ENCODE measurements at regions not wholly inside any gene's neighbourhood (a gene's known extent, or its start where the extent isn't known, plus 50 kb on each side); places are given as distances from the start of the nearest gene placed in this dataset.
"Not testable (repeated sequence)": the region's sequence is repeated elsewhere in the genome, so short reads cannot be mapped to it uniquely, and the experiment has no call there.

DNA sequence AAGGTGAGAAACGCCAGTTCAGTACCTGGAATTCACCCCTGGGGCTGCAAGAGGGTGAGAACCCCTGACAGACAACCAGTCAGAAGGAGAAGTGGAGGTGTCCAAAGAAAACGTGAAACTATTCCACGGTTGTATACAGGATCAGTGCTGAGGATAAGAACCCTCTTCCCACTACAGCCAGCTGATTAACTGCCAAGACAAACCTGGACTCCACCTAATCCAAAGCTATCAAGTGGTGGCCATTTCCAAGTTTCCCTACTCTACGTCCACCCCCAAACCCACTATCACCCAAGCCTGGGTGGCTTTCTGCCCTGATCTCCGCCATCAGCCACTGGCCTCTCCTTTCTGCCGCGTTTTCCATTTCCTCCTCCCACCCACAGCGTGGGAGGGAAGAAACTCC, 312.3 kb upstream of the ID2 start:
- no peak for DNase-seq (ENCODE audit: low read depth in 2 of 2, low spot score in 1 of 2)

DNA sequence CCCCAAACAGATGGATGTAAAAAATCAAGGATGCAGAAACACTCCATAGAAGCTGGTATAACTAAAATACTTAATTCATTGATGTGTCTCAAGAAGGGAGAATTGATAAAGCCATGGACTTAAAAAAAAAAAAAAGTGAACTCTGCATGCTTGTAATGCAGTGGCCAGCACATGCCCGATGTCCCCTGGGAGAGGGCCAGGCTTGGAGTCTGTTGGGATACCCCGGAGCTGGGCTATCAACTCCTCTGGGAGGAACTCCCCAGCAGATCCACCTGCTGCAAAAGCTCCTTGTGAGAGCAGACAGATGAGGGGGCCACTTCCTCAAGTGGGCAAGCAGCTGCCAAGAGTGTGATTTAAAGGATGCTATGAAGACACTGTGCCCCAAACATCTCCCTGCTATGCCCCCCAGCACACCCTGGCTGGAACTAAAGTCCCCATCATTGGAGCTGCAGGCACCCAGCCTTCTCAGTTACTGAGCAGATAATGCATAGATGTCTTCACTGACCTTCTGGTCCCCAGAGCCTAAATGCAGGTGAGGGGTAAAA, 311.5 kb upstream of the ID2 start:
- no peak for DNase-seq (ENCODE audit: low read depth in 2 of 2, low spot score in 1 of 2)

DNA sequence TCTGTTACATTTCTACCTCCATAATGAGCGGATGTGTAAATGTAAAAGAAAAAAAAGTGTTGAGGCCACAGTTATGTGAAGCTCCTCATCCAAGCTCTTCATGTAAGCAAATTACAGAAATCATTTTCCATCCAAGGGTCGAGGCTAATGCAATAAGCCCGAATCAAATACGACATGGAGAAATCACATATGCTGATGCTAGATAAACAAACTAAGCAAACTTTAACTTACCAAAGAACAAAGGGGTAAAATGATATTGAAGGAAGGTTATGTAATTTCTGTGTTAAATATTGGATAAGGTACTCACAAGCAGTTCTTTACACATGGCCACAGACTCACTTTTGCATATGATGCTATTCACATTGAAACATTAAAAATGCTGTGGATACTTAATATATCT, 310.2 kb upstream of the ID2 start:
- no peak for DNase-seq (ENCODE audit: low read depth in 2 of 2, low spot score in 1 of 2)

DNA sequence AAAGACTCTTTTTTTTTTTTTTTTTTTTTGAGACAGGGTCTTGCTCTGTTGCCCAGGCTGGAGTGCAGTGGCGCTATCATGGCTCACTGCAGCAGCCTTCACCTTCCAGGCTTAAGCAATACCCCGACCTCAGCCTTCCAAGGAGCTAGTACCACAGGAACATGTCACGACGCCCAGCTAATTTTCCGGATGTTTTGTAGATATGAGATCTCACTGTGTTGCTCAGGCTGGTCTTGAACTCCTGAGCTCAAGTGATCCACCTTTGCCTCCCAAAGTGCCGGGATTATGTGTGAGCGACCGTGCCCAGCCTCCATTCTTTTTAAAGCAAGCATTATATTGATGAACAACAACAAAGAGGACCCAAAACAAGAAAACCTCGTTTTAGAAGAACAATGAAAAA, 307.1 kb upstream of the ID2 start:
- DNase-seq (ENCODE audit: low read depth in 2 of 2, low spot score in 1 of 2) = no peak

DNA sequence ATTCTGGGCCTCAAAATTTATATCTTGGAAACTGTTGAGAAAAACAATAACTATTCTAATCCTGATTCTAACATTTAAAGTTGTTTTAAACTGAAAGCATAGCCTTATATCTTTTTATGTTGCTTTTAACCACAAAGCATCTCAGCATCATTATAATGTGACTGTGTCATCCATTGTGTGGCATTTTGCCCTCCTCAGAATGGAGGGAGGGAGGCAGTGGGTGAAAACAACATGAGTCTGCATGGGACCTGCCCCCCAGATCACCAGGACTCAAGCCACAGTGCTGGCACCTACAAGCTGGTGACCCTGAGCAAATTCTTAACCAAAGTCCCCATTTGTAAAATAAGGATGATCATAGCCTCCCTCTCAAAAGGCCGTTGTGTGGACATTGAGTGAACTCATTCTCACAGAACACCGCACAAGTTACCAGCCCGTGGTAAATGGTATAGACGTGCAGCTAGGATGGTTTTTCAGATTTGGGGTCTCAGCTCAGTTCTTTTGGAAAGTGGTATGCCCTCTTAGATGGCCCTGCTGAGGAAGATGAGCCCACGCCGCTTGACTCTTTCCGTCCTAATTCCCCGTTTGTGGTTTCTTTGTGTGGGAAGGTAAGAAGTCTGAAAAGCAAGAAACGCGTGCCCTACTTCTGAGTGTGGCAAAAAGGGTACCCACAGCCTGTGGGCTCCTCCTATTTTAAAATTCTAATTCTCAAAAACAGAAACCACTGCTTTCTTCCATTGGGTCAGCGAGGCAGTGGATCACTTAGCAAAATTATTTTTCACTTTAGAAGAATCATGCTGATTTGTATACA, 305.0 kb upstream of the ID2 start:
- DNase-seq (ENCODE audit: low read depth in 2 of 2, low spot score in 1 of 2) = no peak

DNA sequence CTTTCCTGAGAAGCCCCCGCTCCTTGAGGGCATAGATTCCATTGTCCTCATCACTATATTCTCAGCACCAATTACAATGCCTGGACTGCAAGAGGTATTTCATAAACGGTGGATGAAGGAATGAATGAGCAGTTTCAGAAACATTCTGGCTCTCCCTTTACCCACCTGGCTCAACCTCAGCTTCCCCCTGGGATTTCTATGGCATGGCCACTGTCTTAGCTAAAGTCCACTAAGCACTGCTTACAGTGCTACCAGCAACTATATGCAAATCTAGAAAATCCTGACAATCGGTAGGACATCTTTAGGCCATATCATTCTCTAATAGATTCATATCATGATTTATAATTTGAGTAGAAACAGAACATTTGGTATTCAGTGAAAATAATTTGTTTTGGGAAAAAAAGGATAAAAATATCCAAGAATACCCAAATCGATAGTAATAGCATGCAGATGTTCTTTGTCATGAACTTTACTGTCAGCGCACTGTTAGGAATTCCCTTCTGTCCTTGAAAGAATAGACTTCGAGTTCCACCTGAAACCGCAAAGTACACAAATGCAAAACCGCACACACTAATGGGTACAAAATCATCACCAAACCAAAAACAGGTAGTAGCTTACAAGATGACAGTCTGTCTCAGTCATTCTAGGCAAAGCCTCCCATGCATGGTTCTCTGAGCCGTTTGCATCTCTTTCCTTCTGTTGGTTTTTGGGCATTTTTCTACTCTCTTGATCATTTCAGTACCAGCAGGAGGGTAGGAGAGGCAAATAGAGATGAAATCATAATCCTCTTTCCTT, 303.6 kb upstream of the ID2 start:
- no peak for DNase-seq (ENCODE audit: low read depth in 2 of 2, low spot score in 1 of 2)

DNA sequence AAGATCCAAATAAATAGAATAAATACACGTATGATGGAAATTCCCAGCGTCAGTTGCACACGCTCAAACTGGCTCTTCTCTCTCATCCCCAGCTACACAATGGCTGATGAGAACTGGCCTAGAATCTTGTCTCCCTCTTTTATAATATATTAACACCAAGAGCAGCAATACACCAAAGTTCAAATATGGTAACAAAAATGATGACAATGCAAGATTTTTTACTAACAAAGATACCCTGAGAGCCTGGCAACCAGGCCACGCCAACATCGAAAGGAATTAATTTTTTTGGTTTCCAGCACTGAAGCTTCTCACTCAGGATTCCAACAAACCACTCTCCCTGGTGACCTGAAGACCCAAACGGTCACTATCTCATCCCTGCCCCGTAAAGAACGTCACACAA, 302.7 kb upstream of the ID2 start:
- DNase-seq (ENCODE audit: low read depth in 2 of 2, low spot score in 1 of 2) = no peak

DNA sequence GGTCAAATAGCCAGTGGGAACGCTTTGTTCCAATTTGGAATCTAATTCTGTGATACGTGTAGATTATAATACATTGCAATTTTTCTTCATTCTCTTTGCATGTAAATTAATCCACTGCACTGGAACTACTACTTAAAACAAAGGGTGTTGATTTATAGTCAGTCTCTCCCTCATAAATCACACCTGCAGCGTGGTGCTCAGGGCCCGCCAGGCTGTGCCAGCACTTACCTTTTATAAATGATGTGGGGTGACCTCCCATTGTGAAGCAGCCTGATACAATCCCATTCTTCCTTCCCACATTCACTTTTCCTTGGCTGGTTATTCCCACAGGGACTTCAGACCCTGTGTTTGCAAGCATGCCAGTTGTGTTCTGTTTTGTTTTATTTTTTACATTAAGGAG, 302.3 kb upstream of the ID2 start:
- DNase-seq (ENCODE audit: low read depth in 2 of 2, low spot score in 1 of 2) = no peak

DNA sequence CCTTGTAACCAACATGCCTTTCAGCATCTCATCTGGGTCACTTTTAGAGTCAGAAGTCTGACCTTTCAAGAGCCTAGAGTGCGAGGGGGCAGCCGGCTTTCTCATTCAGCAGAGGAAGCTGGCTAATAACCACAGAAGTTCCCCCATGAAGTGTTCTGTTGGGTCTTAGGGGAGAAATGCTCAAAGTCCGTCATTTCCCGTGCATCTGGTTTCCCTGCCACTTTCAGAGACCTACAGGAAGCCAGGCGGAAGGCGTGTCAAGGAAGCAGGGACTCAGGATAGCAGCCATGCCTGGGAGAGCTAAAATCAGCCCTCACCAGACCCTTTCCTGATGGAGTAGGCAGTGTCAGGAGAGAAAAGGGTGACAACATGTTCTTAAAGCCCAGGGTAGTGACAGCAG, 301.8 kb upstream of the ID2 start:
- no peak for DNase-seq (ENCODE audit: low read depth in 2 of 2, low spot score in 1 of 2)

DNA sequence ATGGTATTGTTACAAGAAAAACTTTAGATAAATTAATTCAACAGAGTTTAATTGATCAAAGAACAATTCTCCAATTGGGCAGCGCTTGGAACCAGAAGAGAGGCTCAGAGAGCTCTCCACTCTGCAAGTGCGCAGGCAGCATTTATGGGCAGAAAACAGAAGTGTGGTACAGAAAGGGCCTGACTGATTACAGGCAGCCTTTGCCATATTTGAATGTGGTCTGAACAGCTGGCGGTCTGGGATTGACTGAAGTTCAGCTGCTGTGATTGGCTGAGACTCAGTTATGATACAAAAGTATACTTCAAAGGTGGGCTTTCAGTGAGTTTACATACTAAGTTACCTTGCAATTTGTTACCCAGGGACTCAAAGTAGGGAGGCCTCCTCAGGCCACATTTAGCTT, 301.3 kb upstream of the ID2 start:
- DNase-seq (ENCODE audit: low read depth in 2 of 2, low spot score in 1 of 2) = no peak

DNA sequence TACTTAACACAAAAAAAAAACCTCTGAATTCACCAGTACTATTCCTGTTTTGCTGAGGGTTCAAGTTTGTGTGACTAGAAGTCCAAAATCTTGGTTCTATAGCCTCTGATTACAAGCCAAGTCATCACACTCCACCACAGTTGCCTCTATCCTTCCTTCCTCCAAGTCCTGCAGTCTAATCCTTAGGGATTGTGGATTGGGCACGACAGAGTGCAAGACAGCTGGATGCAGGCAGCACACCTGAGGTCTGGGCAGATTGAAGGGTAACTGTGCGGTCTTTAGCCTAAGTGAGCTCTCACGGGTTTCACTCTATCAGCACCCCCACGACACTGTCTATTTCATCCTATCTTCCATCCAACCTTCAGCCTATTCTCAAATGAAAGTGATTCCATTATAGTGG, 299.4 kb upstream of the ID2 start:
- no peak for DNase-seq (ENCODE audit: low read depth in 2 of 2, low spot score in 1 of 2)

DNA sequence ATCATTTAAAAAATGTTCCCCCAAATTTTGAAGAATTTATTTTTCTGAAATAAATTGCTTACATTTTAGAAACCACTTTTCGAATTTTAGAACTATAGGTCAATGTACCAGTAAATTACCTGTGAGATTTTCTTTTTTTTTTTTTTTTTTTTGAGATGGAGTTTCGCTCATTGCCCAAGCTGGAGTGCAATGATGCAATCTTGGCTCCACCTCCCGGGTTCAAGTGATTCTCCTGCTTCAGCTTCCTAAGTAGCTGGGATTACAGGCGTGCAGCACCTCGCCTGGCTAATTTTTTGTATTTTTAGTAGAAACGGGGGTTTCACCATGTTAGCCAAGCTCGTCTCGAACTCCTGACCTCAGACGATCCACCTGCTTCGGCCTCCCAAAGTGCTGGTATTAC, 295.1 kb upstream of the ID2 start:
- not testable (repeated sequence) for DNase-seq (ENCODE audit: low read depth in 2 of 2, low spot score in 1 of 2)

DNA sequence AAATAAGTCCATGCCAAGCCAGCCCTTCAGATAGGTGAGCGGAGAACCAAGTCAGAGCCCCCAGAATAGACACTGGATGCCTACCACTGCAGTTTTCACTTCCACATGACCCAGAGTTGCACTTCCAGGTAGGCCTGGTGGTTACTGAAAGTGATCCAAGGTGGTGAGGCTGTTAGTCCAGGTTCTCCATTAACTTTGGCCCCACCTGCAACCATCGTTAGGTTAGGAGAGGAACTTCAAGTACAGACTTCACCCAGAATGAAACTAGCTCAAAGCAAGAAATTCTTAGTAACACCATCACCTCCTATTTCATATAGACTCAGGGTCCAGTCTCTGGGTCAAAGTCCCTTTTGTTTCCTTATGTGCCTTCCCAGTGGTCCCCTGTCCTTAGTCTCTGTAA, 293.1 kb upstream of the ID2 start:
- DNase-seq (ENCODE audit: low read depth in 2 of 2, low spot score in 1 of 2) = no peak

DNA sequence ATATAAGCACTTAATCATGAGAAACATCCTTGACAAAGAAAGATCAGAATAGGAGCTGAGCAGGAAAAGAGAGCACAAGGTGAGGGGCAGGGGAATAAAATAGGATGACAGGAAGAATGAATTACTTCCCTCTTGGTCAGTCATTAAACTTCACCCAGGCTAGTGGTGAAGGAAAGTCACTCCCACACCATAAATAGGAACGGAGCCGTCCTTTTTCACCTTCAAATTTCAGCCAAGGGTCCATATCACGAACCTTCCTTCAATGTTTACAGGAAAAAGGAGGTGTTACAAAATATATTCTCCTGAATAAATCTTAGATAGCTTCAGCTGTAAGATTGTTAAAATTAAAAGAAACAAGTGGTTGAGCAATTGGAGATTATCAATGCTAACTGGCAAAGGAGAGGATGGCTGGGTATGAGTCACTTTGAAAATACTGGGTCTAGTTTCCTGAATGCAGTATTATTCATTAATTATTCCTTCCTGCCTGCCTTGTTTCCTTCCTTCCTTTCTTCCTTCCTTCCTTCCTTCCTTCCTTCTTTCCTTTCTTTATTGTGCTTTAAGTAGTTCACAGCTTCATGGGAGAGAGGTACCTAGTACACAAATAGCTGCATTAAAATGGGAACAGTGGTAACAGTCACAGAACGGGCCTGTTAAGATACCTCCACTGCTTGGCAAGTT, 292.3 kb upstream of the ID2 start:
- no peak for DNase-seq (ENCODE audit: low read depth in 2 of 2, low spot score in 1 of 2)

DNA sequence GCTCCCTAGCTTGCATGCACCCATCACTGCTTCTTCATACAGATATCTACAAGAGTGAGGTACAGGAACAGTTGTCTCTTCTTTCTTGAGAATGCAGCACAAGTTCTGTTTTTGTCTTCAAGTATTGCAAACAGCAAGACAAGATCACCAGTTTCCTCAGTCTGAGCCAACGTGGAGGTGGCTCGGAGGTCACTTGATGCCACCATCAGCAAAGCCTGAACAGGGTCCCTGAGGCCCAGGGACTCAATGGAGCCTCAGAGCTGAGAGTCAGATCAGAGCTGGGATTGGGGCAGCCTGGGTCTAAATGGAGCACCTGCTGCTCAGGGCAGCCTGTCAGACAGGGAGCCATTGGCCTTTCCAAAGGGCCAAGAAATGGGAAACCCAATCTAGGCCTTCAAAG, 290.7 kb upstream of the ID2 start:
- DNase-seq (ENCODE audit: low read depth in 2 of 2, low spot score in 1 of 2) = no peak

DNA sequence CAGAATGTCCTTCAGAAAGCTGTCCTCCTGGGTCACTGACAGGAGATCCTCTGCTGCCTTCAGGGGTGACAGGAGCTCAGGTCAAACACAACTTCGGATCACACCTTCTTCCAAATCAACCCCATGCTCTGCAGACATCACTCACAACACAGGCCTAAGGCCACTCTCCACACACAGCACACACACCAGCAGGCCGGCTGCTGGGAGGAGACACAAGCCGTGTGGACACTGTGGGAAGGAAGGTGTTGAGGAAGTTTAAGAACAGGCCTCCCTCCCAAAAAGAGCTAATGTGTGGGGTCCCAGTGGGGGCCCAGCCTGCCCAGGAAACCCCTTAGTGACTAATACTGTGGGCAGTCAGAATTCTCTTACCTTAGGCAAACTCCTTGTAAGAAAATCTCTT, 290.3 kb upstream of the ID2 start:
- DNase-seq (ENCODE audit: low read depth in 2 of 2, low spot score in 1 of 2) = no peak

DNA sequence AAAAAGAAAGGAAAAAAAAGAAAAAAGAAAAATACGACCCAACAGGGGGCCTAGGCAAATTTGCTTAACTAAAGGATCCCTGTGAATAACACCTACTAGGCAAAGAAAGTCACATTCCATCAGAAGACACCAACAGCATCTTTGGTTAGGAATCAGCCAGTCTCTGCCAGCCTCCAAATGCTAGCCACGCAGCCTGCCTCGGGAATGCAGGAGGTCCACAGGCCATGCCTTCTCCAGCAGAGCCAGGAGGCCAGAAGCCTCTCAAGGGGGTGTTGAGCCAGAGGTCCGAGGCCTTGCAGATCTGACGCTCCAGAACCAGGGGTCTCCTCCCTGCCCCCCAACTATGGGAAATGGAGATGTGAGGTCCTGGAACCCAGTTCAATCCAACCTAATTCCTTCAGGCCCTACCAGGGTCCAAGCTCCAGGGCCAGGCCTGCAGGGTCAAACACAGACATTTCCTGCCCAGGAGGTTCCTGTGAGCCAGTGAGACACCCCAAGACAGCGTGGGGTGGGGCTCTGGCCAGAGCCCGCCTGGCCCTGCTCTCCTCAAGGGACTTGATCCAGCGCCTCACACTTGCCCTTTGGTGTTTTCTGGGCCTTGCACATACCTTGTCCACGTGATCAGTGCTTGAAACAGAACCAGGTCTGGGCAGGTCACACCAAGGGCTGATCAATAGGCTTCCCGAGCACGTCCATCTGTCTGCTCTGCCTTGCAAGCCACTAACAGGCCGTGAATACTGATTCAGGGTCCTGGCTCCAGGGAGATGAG, 289.6 kb upstream of the ID2 start:
- DNase-seq (ENCODE audit: low read depth in 2 of 2, low spot score in 1 of 2) = no peak

DNA sequence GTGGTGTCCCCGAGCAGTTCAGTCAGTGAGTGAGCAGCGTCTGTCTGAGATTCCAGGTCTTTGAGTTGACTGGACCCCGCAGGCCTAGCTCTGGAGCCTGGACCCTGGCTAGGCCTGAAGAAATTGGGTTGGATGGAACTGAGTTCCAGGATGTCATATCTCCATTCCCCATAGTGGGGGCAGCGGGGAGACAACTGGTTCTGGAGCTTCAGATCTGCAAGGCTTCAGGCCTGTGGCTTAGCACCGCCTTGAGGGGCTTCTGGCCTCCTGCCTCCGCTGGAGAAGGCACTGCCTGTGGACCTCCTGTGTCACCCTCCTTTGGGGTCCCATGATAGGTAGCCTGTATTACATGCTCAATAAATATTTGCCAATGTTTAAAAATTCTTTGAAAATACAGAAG, 288.4 kb upstream of the ID2 start:
- DNase-seq (ENCODE audit: low read depth in 2 of 2, low spot score in 1 of 2) = no peak

DNA sequence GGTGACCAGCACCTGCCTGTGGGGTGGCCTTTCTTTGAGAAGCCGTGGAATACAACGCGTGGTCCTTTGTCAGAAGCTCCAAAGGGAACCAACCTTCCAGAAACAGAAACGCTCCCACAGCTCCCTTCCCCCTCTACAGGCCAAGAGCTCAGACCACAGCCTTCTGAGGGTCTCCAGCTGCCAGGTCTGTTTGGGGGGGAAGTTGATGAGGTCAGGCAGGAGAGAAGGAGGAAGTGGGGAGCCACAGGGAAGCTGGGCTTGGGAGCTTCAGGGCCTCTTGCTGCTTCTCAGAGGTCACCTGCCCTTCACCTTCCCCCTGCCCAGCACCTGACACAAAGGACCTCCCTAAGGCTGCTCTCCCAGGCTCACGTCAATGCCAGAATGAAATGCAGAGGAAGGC, 287.7 kb upstream of the ID2 start:
- no peak for DNase-seq (ENCODE audit: low read depth in 2 of 2, low spot score in 1 of 2)

DNA sequence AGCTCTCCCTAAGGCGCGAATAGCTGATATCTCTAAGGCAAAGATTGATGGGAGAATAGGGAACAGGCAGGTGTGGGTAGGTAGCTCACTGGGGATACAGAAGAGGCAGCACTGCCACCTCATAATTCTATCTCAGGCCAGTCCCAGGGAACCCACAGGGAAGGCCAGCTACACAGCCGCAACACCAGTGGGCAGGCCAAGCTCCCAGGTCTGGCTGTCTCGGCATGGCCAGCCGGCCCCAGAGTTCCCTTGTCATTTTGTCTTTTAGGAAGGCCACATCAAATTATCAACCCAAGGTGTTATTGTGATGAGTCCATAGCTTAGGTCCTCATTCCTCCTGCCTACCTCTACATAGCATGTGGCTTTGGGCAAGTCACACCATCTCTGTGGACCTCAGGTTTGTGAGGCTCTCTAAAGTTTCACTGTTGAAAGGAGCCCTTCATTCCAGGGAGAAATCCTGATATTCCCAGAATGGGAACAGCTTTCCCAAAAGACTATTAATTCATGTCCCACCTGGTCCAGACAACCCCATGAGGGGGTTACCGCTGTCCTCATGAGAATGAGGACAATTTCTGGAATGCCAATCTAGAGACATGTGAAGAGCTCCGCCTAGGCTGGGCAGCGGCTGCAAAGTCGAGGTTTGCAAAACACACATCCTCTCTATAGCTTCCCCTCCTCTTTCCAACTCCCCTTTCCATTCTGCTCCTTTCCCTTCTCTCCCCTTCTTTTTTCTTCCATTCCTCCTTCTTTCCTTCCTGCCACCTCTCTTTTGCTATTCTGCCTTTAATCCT, 287.1 kb upstream of the ID2 start:
- DNase-seq (ENCODE audit: low read depth in 2 of 2, low spot score in 1 of 2) = no peak

All from stimulated activated CD8-positive, alpha-beta memory T cell treated with anti-CD3 and anti-CD28 coated beads, Interleukin-4, amount 100 ng/mL, for 4 hours (primary cell).